ENCODE measurements at regions not wholly inside any gene's neighbourhood (a gene's known extent, or its start where the extent isn't known, plus 50 kb on each side); places are given as distances from the start of the nearest gene placed in this dataset.

DNA sequence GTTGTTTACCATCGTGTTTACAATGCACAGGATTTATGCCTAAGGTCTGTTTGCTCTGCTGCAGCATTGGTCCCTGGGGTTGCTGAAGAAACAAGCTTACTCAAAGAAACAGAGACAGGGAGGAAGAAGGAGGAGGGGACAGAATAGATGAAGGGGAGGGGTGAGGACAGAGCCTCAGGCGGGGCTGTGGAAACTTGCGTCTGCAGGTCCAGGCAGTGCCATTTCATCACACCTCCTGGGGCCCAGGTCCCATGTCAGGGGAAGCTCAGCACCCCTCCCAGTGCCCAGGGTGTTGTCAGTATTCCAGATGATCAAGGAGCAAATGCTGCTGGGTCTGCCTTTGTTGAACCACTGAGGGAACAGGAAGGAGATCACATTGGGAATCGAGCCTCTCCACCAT, 1406.8 kb downstream of the TBC1D22A start:
- DNase-seq = no peak

- no peak for DNase-seq
These were observed 1404.8 kb downstream of the TBC1D22A start for GRCh38 chr22:48167238-48167637.

- no peak for DNase-seq
These were observed 1398.8 kb downstream of the TBC1D22A start for GRCh38 chr22:48161298-48161697.

DNA sequence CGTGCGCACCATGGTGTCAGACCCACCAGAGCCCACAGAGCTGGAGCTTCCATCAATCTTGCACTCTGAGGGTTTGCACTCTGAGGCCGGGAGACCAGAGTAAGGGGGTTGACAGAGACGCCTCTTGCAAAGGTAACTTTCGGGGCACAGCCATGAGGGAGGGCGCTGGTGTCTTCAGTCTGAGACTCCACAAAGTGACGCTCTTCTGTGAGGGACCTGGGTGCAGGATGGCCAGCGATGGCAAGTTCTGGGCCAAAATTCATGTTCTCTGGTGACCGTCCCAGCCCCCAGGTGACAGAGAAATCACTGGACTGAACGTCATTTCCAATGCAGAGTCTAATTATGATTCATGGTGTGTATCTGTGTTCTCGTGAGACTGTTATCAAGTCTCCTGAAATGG, 1395.2 kb downstream of the TBC1D22A start:
- no peak for DNase-seq

DNA sequence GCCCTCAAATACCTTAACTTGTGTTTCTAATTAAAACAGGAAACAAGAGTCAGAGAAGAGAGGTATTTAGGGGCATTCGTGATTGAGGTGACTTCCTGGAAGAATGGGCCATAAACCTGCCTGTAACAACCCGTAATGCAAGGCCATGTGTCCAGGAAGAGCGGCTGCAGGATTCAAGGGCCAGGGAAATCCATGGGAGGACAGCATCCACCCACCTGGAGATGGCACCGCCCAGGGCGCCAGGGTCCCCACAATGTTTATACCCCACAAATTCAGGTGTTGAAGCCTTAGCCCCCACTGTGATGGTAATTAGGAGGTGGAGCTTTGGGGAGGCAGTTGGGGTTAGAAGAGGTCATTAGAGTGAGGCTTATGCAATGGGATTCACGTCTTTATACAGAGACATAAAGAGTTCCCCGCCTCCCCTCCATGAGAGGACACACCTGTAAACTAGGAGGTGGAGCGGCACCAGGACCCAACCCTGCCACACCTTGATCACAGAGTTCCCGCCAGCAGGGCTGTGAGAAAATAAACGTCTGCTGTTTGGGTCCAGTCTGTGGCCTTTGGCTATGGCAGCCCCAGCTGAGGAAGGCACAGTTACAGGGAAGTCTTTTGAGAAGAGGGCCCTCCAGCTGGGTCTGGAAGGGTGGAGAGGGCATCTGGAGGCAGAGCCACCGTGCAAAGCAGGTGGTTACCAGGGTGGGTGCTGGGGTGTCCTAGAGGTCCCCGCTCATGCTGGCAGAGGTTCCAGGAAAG, 1394.3 kb downstream of the TBC1D22A start:
- no peak for DNase-seq

DNA sequence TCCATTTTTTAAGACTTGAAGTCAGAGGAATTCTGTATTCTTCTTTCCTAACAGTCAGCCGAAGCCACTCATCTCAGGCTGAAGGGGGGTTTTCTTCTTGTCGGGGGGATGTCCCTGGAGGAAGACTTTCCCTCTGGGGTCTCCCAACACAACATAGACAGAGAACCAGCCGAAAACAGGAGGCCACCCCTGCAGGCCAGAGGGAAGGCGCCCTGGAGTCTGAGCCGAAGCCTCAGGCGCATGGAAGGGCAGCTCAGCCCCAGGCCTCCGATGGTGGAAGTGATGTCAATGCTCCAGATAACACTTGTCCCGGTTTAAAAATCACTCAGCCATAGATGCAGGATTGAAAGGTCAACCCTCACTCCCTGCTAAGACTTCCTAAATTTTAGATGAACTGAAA, 1393.0 kb downstream of the TBC1D22A start:
- DNase-seq = no peak

DNA sequence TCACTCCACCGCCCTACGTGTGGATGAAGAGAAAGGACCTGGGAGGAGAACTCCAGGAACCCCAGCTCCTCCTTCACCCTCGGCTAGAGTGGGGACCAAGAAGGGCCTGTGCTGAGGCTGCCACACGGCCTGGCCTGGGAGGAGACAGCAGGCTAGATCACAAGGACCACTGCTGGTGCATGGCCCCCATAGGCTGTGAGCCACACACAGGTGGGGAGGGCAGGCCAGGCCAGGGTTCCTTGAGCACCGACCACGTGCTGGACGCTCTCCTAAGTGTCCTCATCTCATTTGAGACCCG, 1392.4 kb downstream of the TBC1D22A start:
- no peak for DNase-seq

DNA sequence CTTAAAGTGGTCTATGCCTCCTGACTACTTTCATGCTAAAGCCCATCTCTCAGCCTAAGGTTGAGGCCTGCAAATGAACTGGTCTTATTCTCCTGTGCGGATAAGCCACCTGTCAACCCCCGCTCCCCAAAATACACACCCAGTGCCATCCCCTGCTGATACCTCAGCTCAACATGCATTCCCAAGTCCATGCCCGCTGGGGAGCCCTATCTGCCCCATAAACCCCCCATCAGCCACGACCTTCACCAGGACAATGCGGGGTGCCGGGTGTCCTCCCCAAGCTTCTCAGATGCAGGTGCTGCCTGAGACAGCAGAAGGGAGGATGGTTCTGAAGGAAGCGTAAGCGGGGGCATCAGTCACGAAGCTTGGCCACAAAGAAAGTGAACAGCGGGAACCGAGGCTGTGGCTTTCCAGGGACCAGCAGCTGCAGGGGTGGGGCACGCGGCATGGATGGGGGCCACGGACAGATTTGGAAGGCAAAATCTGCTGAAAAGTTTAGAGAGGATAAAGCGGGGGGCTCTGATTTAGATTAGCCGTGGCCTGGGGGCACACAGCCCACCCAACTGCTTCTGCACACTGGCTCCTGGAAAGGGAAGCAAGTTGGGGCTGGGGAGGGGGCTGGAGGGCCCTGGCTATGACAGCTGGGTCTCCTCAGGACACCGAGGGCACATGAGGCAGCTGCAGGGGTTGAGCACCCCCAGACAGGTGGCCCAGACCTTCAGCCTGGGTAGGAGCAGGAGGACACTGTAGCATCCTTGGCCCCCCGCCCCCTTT, 1391.9 kb downstream of the TBC1D22A start:
- DNase-seq = no peak

DNA sequence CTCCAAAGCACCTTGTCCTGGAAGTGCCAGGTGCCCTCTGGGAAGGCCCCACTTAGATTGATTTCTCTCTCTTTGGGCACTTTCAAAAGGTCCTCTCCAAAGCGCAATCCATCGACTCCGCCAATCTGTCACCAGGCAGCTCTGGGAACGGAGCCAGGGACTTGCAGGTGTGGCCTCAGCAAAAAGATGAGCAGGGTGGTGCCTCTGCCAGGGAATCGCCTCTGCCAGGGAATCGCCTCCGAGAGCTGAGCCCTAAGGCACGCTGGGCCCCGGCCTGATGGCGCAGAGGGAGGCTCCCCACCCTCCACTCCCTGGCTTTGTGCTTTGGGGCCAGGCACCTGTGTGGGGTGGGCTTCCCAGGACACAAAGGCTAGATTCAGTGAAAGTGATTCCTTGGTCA, 1391.3 kb downstream of the TBC1D22A start:
- peak; percentile 89 for DNase-seq

GRCh38 chr22:48152916-48153315, 1390.5 kb downstream of the TBC1D22A start:
- no peak for DNase-seq

DNA sequence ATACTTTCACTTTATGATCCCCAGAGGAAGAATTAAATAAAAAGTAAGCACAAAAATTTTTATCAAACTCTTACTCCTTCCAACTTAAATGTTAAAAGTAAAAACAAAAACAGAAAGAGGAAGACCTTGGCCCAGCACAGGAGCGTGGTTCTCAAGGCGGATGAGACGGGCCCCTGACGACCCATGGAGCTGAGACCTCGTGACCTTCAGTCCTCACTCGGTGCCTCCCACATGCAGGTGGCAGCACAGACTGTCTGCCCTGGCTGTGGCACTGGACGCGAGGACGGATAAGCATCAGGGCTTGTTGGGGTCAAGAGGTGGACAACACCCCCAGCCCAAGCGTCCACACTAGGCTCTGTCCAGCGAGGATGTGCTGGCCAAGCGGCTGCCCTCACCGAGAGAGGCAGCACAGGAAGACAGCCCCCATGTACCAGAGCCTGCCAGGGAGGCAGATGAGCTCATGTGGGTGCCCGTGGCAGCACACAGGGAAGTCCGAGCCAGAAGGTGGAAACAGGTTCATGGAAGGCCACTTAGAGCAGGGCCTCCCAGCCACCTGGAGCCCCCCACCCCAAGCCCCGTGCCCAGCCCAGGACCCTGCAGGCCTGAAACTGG, 1389.8 kb downstream of the TBC1D22A start:
- DNase-seq = no peak

DNA sequence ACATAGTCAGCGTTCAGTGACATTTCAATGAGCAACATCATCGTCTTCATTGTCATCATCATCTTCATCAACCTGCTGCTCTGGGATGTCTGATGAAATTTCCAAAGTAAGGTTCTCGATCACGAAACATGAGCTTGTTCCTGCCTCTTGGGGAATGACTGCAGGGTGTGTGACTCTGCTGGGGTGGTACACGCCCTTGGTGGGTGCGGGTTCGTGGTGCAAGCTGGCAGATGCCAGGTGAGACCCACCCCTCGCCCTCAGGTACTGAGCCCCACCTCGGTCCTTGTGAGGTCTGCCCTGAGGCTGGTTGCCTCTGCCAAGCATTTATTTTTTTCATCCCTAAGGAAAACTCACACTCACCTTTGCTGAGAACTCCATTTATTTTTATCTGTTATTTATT, 1389.2 kb downstream of the TBC1D22A start:
- DNase-seq = no peak

DNA sequence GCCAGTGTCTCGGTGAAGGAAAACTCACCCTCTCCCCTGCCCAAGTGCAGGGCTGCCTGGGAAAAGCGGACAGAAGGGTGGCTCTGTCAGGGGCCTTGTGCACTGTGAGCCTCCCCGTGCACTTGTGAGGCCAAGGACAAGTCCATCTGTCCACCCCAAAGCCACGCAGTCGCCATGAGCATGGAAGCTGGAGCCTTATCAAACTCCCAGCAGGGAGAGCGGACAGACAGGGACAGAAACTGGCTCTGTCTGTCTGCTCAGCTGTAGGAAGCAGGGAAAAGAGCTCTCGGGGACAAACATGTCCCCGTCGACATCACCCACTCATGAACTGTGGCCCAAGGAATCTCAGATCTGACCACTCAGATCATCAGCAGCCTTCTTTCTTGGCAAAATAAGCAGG, 1385.4 kb downstream of the TBC1D22A start:
- no peak for DNase-seq

DNA sequence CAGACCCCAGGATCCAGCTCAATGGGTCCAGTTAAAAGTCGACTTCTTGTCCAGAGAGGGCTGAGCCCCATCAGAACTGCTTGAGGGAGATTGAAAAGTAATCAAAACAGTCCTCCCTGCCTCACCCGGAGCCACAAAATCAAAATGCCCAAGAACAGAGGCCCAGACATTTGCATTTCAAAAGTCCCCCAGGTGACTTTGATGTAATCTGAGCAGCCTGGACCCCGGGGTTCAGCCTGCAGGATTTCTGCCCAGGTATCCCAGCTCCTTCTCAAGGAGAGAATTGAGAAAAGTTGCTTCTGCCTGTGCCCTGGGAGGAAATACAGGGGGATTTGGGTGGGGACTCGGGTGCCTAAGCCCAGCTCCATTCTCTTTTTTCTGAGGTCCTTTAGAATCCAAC, 1385.0 kb downstream of the TBC1D22A start:
- no peak for DNase-seq

- peak; percentile 70 for DNase-seq
These were observed 1384.0 kb downstream of the TBC1D22A start for GRCh38 chr22:48146426-48146825.

GRCh38 chr22:48145738-48146137, 1383.3 kb downstream of the TBC1D22A start:
- no peak for DNase-seq

DNA sequence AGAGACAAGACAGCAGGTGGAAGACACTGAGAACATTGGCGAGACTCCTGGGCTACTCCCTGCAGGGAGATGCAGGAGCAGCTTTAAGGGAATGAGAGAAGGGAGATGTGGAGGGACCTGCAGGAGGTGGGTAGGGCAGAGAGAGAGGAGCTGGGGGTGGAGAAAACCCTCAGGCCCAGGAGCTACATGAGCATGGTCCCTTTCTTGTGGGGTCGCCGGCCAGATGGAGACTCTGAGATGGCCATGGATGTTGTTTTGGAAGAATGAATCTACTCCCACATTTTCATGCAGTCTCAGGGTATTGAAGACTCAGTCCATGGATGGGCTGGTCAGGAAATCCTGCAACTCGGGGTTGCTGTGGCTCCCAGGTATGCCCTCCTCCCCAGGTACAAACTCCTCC, 1381.9 kb downstream of the TBC1D22A start:
- no peak for DNase-seq

DNA sequence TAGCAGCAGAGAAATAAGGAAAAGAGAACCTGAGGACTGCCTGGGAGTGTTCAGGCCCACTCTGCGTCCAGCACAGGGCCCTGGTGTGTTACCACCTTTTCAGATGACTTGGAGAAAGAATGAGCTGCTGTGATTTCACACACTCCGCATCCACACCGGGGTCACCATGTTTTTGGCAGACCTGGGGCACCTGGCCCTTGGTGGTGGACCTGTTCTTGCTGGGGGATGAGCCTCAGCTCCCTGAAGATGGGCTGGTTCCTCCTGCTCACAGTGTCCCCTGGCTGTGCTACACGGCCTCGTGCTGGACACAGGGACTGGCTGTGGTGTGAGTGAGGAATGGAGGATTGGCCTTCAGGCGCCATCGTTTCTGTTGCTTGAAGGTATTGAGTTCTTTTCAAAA, 1381.4 kb downstream of the TBC1D22A start:
- no peak for DNase-seq

DNA sequence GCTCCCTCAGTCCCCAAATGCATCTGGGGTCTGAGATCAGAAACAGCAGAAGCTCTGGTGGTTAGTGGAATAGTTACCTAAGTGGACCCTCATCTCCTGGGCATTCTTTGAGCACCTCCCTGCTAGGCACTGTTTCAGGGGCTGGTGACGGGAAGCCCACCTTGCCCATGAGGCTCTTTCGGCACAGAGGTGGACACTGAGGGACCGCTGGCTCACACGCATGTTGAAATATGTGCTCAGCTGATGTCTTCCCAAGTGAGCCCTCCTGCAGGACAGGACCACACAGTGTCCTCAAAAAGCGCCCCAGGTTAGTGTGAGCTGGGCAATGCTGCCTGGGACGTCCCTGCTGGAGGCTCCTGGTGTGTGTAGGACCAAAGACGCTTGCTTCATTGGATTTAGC, 1379.9 kb downstream of the TBC1D22A start:
- DNase-seq = no peak

- DNase-seq = no peak
These were observed 1378.9 kb downstream of the TBC1D22A start for GRCh38 chr22:48141301-48141700.

DNA sequence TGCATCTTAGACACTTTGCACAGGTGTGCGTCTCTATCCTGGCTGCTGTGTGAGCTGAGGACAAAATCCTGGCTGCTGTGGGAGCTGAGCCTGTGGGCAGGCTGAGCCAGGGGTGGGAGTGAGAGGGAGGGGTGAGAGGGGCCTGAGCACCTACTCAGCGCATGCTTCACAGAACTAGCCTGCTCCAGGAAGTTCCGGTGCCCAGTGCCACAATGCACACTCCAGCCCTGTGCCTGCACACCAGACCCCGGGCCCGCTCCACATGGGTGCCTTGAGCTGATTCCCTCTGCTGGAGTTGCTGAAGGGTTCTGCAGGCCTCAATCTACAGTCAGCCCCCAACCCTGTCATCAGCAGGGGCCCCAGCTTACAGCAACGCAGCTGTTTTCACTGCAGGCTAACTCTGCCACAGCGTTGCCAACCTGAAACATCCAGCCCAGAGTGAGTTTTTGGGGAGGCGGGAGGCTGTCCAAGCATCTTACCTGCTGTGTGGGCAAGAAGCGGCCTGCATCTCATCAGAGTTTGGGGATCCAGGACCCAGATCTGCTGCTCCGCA, 1377.9 kb downstream of the TBC1D22A start:
- no peak for DNase-seq

- no peak for DNase-seq
These were observed 1377.3 kb downstream of the TBC1D22A start for GRCh38 chr22:48139776-48140175.

- no peak for DNase-seq
These were observed 1376.4 kb downstream of the TBC1D22A start for GRCh38 chr22:48138855-48139254.

DNA sequence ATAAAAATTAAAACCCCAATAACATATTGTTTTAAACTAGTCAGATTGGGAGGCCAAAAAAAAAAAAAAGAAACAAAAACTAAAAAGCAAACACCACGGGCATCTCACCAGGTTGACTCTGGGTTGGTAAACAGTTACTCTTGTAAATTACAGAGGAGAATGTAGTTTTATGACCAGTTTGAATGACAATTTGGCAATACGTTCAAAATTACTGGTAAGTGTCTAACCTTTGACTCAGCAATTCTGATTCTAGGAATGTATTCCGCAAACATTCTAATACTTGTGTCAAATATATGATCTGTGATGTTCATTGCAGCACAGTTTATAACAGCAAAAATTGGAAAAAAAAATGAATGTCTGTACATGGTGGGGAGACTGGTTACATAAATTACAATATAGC, 1376.0 kb downstream of the TBC1D22A start:
- DNase-seq = no peak

All from NCI-H345 (cell line).